ENCODE measurements at regions not wholly inside any gene's neighbourhood (a gene's known extent, or its start where the extent isn't known, plus 50 kb on each side); places are given as distances from the start of the nearest gene placed in this dataset.

DNA sequence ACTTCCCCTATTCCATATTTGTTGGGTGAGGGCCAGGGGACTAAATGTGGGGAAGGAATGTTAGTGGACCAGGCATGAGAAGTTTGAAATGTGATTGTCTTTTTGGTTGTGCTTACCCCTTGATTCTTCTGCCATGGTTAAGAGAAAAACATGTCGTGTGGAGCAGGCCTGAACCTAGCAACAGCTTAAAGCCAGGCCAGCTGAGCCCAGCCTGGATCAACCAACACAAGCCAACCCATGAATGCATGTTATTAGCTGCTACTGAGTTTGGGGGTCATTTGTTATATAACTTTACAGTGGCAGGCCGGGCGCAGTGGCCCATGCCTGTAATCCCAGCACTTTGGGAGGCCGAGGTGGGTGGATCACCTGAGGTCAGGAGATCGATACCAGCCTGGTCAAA lies 52.4 kb upstream of the TRIO start:
- H3K9me3 ChIP-seq (ENCODE audit: control insufficient read depth in 5 of 5, low read length in 5 of 5), result peaks cover 0 to 4% (median 3%) of the 10 kb centered on the region in 5 donors
- no peak overlapping the region for H3K9ac ChIP-seq (ENCODE audit: low read length in 5 of 5)
- no peak overlapping the region for H3K27ac ChIP-seq (ENCODE audit: low read depth, low read length)
- no peaks in the 10 kb centered on the region for H3K36me3 ChIP-seq (ENCODE audit: control insufficient read depth in 5 of 5, insufficient read depth in 5 of 5, low read length in 5 of 5)
- no peak overlapping the region for H3K4me3 ChIP-seq (ENCODE audit: low read depth in 1 of 5, low read length in 5 of 5)
- H3K27me3 ChIP-seq (ENCODE audit: control insufficient read depth in 5 of 5, insufficient read depth in 4 of 5, low read length in 5 of 5), result peaks cover 0 to 3% (median 0%) of the 10 kb centered on the region in 5 donors
- peaks cover 0 to 4% (median 0%) of the 10 kb centered on the region in 5 donors for H3K4me1 ChIP-seq (ENCODE audit: control insufficient read depth in 5 of 5, insufficient read depth in 5 of 5, low read length in 5 of 5)

DNA sequence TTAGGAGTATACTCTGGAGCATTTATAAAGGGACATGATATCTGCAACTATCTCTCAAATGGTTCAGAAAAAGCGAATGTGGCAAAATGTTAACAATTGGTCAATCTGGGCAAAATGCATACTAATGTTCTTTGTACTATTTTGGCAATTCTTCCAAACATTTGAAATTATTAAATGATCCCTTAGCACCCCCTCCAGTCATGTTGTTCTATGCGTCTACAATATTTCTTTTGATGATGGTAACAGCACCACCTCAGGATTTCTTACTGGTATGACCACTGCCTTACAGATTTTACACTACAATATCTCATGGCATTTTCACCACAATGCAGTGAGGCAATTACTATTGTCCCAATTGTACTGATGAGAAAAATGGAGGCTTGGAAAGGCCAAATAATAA lies 52.9 kb upstream of the TRIO start:
- H3K36me3 ChIP-seq (ENCODE audit: control insufficient read depth in 5 of 5, insufficient read depth in 5 of 5, low read length in 5 of 5), result no peaks in the 10 kb centered on the region
- H3K27ac ChIP-seq (ENCODE audit: low read depth, low read length), result no peak overlapping the region
- H3K27me3 ChIP-seq (ENCODE audit: control insufficient read depth in 5 of 5, insufficient read depth in 4 of 5, low read length in 5 of 5), result peaks cover 0 to 3% (median 0%) of the 10 kb centered on the region in 5 donors
- H3K4me1 ChIP-seq (ENCODE audit: control insufficient read depth in 5 of 5, insufficient read depth in 5 of 5, low read length in 5 of 5), result peaks cover 0 to 4% (median 0%) of the 10 kb centered on the region in 5 donors
- no peak overlapping the region for H3K9ac ChIP-seq (ENCODE audit: low read length in 5 of 5)
- peaks cover 0 to 4% (median 3%) of the 10 kb centered on the region in 5 donors for H3K9me3 ChIP-seq (ENCODE audit: control insufficient read depth in 5 of 5, low read length in 5 of 5)
- no peak overlapping the region for H3K4me3 ChIP-seq (ENCODE audit: low read depth in 1 of 5, low read length in 5 of 5)

DNA sequence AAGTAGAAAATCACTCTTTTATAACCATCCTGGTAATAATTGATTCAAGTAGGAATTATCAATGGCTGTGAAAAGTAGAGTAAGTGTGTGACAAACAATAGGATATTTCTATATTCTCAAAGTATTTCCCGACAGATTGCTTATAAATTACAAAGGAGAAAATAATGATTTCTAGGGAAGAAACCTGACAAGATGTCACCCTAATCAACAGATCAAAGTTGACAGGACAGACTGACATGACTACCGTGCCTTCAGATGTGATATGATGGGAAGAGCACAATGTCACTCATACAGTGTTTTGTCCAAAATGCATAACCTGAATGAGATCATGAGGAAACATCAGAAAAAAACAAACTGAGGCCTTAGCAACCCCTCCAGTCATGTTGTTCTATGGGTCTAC lies 53.9 kb upstream of the TRIO start:
- Histone ChIP-seq H3K27me3 (ENCODE audit: control insufficient read depth in 5 of 5, insufficient read depth in 4 of 5, low read length in 5 of 5) (no peaks in the 10 kb centered on the region), H3K4me1 (ENCODE audit: control insufficient read depth in 5 of 5, insufficient read depth in 5 of 5, low read length in 5 of 5) (peaks cover 0 to 4% (median 0%) of the 10 kb centered on the region in 5 donors), H3K27ac (ENCODE audit: low read depth, low read length) (no peak overlapping the region), H3K9me3 (ENCODE audit: control insufficient read depth in 5 of 5, low read length in 5 of 5) (peaks cover 0 to 4% (median 3%) of the 10 kb centered on the region in 5 donors), H3K4me3 (ENCODE audit: low read depth in 1 of 5, low read length in 5 of 5) (no peak overlapping the region), H3K36me3 (ENCODE audit: control insufficient read depth in 5 of 5, insufficient read depth in 5 of 5, low read length in 5 of 5) (no peaks in the 10 kb centered on the region), H3K9ac (ENCODE audit: low read length in 5 of 5) (no peak overlapping the region)

DNA sequence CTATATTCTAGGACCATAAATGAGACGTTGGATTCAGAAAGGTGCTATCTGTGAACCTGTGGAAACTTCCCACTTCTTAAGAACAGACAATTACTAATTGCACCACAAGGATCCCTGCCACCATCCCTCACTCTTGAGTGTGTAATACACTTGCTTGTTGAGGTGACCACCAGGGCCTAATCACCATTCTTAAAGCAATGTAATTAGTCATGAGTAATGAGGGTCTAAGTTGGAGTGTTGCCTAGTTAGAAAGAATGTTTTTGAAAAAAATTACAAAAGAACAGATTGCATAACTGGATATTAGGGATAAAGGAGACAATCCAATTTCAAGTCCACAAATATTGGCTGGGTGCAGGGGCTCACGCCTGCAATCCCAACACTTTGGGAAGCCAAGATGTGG lies 56.9 kb upstream of the TRIO start:
- Histone ChIP-seq H3K9me3 (ENCODE audit: control insufficient read depth in 5 of 5, low read length in 5 of 5) (peaks cover 0 to 6% (median 3%) of the 10 kb centered on the region in 5 donors), H3K9ac (ENCODE audit: low read length in 5 of 5) (no peak overlapping the region), H3K27me3 (ENCODE audit: control insufficient read depth in 5 of 5, insufficient read depth in 4 of 5, low read length in 5 of 5) (no peaks in the 10 kb centered on the region), H3K4me1 (ENCODE audit: control insufficient read depth in 5 of 5, insufficient read depth in 5 of 5, low read length in 5 of 5) (peaks cover 0 to 4% (median 0%) of the 10 kb centered on the region in 5 donors), H3K4me3 (ENCODE audit: low read depth in 1 of 5, low read length in 5 of 5) (no peak overlapping the region), H3K27ac (ENCODE audit: low read depth, low read length) (no peak overlapping the region), H3K36me3 (ENCODE audit: control insufficient read depth in 5 of 5, insufficient read depth in 5 of 5, low read length in 5 of 5) (no peaks in the 10 kb centered on the region)

DNA sequence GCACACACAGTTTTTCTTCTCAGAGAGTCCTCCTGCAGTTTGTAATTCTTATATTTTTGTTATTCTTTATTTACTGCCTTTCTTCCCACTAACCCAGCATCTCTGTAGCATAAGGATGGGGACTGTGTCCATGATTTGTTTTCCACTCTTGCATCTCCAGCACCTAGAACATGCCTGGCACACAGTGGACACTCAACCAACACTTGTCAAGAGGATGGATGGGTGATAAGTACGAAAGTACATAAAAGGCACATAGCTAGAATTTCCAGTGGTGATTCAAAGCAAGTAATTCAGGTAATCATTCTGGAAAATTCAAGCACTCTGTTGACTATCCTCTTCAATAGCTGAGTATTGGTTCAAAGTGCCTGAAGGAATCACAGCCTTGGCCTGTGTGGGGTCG lies 60.2 kb upstream of the TRIO start:
- Histone ChIP-seq H3K4me1 (ENCODE audit: control insufficient read depth in 5 of 5, insufficient read depth in 5 of 5, low read length in 5 of 5) (peaks cover 0 to 4% (median 0%) of the 10 kb centered on the region in 5 donors), H3K27ac (ENCODE audit: low read depth, low read length) (no peak overlapping the region), H3K9me3 (ENCODE audit: control insufficient read depth in 5 of 5, low read length in 5 of 5) (peaks cover 0 to 3% (median 0%) of the 10 kb centered on the region in 5 donors), H3K27me3 (ENCODE audit: control insufficient read depth in 5 of 5, insufficient read depth in 4 of 5, low read length in 5 of 5) (no peaks in the 10 kb centered on the region), H3K4me3 (ENCODE audit: low read depth in 1 of 5, low read length in 5 of 5) (no peak overlapping the region), H3K36me3 (ENCODE audit: control insufficient read depth in 5 of 5, insufficient read depth in 5 of 5, low read length in 5 of 5) (no peaks in the 10 kb centered on the region), H3K9ac (ENCODE audit: low read length in 5 of 5) (no peak overlapping the region)

DNA sequence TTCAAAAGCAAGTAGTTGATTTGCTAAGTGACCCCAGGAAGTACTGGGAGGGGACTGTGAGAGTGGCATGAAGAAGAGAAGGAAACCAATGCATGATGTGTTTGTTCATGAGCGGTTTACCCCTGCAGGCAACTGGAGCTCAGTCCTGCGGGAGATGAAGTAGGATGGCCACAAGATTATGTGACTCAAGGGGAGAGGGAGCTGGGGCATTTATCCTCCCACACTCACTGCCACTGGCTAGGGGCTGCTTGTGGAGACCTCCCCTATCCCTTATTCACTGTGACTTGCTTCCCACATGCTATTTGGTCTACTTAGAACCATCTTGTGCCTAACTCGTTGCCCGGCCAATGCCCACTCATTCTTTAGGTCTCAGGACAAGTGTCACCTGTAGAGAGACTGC lies 60.6 kb upstream of the TRIO start:
- Histone ChIP-seq H3K36me3 (ENCODE audit: control insufficient read depth in 5 of 5, insufficient read depth in 5 of 5, low read length in 5 of 5) (no peaks in the 10 kb centered on the region), H3K4me3 (ENCODE audit: low read depth in 1 of 5, low read length in 5 of 5) (no peak overlapping the region), H3K27me3 (ENCODE audit: control insufficient read depth in 5 of 5, insufficient read depth in 4 of 5, low read length in 5 of 5) (no peaks in the 10 kb centered on the region), H3K9me3 (ENCODE audit: control insufficient read depth in 5 of 5, low read length in 5 of 5) (peaks cover 0 to 3% (median 0%) of the 10 kb centered on the region in 5 donors), H3K27ac (ENCODE audit: low read depth, low read length) (no peak overlapping the region), H3K9ac (ENCODE audit: low read length in 5 of 5) (no peak overlapping the region), H3K4me1 (ENCODE audit: control insufficient read depth in 5 of 5, insufficient read depth in 5 of 5, low read length in 5 of 5) (peaks cover 0 to 4% (median 0%) of the 10 kb centered on the region in 5 donors)

DNA sequence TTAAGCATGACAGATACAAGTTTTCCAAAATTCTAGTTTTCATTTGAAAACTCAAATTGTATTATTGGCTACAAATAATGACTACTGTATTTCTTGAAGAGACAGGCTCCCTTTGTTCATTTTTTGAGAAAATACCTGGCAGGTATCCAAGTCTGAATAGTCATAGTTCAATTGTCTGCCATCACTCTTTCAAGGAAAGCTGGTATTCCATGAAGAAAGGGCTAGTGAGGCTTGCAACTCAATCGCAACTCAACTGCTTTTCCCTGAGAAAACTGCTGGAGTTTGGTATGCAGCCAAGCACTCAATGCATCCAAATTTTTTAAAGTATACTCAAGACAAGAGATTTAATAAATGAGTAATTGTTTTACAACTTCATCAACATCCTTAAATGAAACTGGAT lies 61.4 kb upstream of the TRIO start:
- H3K4me1 ChIP-seq (ENCODE audit: control insufficient read depth in 5 of 5, insufficient read depth in 5 of 5, low read length in 5 of 5), result peaks cover 0 to 4% (median 0%) of the 10 kb centered on the region in 5 donors
- no peak overlapping the region for H3K9ac ChIP-seq (ENCODE audit: low read length in 5 of 5)
- no peak overlapping the region for H3K27ac ChIP-seq (ENCODE audit: low read depth, low read length)
- H3K9me3 ChIP-seq (ENCODE audit: control insufficient read depth in 5 of 5, low read length in 5 of 5), result peaks cover 0 to 3% (median 0%) of the 10 kb centered on the region in 5 donors
- no peak overlapping the region for H3K4me3 ChIP-seq (ENCODE audit: low read depth in 1 of 5, low read length in 5 of 5)
- H3K36me3 ChIP-seq (ENCODE audit: control insufficient read depth in 5 of 5, insufficient read depth in 5 of 5, low read length in 5 of 5), result no peaks in the 10 kb centered on the region
- no peaks in the 10 kb centered on the region for H3K27me3 ChIP-seq (ENCODE audit: control insufficient read depth in 5 of 5, insufficient read depth in 4 of 5, low read length in 5 of 5)

DNA sequence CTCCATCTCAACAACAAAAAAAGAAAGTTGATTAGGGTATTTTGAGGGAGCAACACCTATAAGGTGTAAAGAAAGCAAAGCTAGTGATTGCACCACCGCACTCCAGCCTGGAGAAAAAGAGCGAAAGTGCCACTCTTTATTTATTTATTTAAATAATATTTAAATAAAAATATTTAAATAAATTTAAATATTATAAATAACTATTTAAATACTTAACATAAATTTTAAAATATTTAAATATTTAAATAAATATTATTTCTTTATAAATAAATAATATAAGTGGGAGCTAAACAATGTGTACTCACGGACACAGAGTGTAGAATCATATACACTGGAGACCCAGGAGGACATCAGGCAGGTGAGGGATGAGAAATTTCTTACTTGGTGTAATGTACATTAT lies 64.4 kb upstream of the TRIO start:
- Histone ChIP-seq H3K27me3 (ENCODE audit: control insufficient read depth in 5 of 5, insufficient read depth in 4 of 5, low read length in 5 of 5) (no peaks in the 10 kb centered on the region), H3K9ac (ENCODE audit: low read length in 5 of 5) (no peak overlapping the region), H3K4me1 (ENCODE audit: control insufficient read depth in 5 of 5, insufficient read depth in 5 of 5, low read length in 5 of 5) (no peaks in the 10 kb centered on the region), H3K4me3 (ENCODE audit: low read depth in 1 of 5, low read length in 5 of 5) (no peak overlapping the region), H3K9me3 (ENCODE audit: control insufficient read depth in 5 of 5, low read length in 5 of 5) (peaks cover 0 to 3% (median 0%) of the 10 kb centered on the region in 5 donors), H3K27ac (ENCODE audit: low read depth, low read length) (no peak overlapping the region), H3K36me3 (ENCODE audit: control insufficient read depth in 5 of 5, insufficient read depth in 5 of 5, low read length in 5 of 5) (no peaks in the 10 kb centered on the region)

DNA sequence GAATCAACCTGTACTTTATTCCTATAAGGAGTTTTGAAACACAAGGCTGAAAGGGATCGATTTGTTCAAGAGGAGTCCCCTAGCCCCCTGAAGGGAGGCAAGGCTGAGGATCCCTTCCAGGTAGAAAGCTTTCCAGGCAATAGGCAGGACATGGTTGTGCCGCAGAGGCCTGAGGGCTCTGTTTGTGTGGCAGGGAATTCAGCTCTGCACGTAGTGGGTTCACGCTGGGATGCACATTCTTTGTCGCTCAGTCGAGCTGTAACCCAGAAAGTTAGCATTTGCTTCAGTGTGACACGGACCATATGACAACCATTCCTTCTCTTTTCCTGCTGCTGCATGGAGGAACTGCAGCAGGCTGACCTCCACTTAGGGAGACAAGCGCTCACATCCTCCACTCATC lies 65.6 kb upstream of the TRIO start:
- Histone ChIP-seq H3K27ac (ENCODE audit: low read depth, low read length) (no peak overlapping the region), H3K4me3 (ENCODE audit: low read depth in 1 of 5, low read length in 5 of 5) (no peak overlapping the region), H3K27me3 (ENCODE audit: control insufficient read depth in 5 of 5, insufficient read depth in 4 of 5, low read length in 5 of 5) (no peaks in the 10 kb centered on the region), H3K4me1 (ENCODE audit: control insufficient read depth in 5 of 5, insufficient read depth in 5 of 5, low read length in 5 of 5) (no peaks in the 10 kb centered on the region), H3K36me3 (ENCODE audit: control insufficient read depth in 5 of 5, insufficient read depth in 5 of 5, low read length in 5 of 5) (no peaks in the 10 kb centered on the region), H3K9me3 (ENCODE audit: control insufficient read depth in 5 of 5, low read length in 5 of 5) (peaks cover 0 to 2% (median 0%) of the 10 kb centered on the region in 5 donors), H3K9ac (ENCODE audit: low read length in 5 of 5) (no peak overlapping the region)

DNA sequence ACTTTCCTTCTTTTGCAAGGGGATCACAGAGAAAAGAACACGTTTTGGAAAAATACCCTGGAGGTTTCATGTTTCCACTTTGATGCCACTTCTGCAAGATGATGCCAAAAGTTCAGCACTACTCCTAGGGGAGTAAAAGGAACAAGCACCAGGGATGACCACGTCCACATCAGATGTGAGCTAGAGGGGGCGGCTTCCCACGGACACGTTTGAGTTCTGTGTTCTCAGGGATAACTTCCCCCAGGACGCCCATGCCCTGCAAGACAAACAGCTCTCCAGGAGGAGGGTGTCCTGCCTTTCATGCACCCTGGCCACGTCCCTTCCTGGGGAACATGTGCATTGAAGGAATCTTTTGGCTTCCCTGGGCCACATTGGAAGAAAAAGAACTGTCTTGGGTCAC lies 66.6 kb upstream of the TRIO start:
- Histone ChIP-seq H3K4me3 (ENCODE audit: low read depth in 1 of 5, low read length in 5 of 5) (no peak overlapping the region), H3K9me3 (ENCODE audit: control insufficient read depth in 5 of 5, low read length in 5 of 5) (no peaks in the 10 kb centered on the region), H3K27me3 (ENCODE audit: control insufficient read depth in 5 of 5, insufficient read depth in 4 of 5, low read length in 5 of 5) (no peaks in the 10 kb centered on the region), H3K36me3 (ENCODE audit: control insufficient read depth in 5 of 5, insufficient read depth in 5 of 5, low read length in 5 of 5) (no peaks in the 10 kb centered on the region), H3K9ac (ENCODE audit: low read length in 5 of 5) (no peak overlapping the region), H3K27ac (ENCODE audit: low read depth, low read length) (no peak overlapping the region), H3K4me1 (ENCODE audit: control insufficient read depth in 5 of 5, insufficient read depth in 5 of 5, low read length in 5 of 5) (no peaks in the 10 kb centered on the region)

DNA sequence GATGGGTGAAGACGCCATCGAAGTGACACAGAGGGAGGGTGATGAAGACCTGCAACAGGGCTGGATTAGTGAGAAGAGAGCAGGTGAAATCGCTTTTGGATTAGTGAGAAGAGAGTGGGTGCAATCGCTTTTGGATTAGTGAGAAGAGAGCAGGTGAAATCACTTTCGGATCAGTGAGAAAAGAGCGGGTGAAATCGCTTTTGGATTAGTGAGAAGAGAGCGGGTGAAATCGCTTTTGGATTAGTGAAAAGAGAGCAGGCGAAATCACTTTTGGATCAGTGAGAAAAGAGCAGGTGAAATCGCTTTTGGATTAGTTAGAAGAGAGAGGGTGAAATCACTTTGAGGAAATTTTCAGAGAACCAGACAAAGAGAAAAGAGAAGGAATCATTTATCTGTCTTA lies 67.2 kb upstream of the TRIO start:
- H3K36me3 ChIP-seq (ENCODE audit: control insufficient read depth in 5 of 5, insufficient read depth in 5 of 5, low read length in 5 of 5), result no peaks in the 10 kb centered on the region
- H3K9me3 ChIP-seq (ENCODE audit: control insufficient read depth in 5 of 5, low read length in 5 of 5), result no peaks in the 10 kb centered on the region
- no peak overlapping the region for H3K27ac ChIP-seq (ENCODE audit: low read depth, low read length)
- H3K4me3 ChIP-seq (ENCODE audit: low read depth in 1 of 5, low read length in 5 of 5), result no peak overlapping the region
- no peak overlapping the region for H3K9ac ChIP-seq (ENCODE audit: low read length in 5 of 5)
- H3K27me3 ChIP-seq (ENCODE audit: control insufficient read depth in 5 of 5, insufficient read depth in 4 of 5, low read length in 5 of 5), result no peaks in the 10 kb centered on the region
- no peaks in the 10 kb centered on the region for H3K4me1 ChIP-seq (ENCODE audit: control insufficient read depth in 5 of 5, insufficient read depth in 5 of 5, low read length in 5 of 5)

Measured in subcutaneous abdominal adipose tissue (tissue), 5 donors.